DOHH2 (cell line): ENCODE measurements at regions not wholly inside any gene's neighbourhood (a gene's known extent, or its start where the extent isn't known, plus 50 kb on each side); places are given as distances from the start of the nearest gene placed in this dataset.

Source experiments
- EZH2phosphoT487 ChIP-seq: fragments of 200-600 bp; sonication (generic); IDR thresholded peaks from 2 replicates; pipeline ENCODE4 v1.6.1; 2017; ENCODE audit warnings: borderline replicate concordance, mild to moderate bottlenecking, antibody characterized with exemption, low read length, moderate library complexity, mixed read lengths
- TF ChIP-seq, protein P1 (sequence below): fragments of 200-600 bp; sonication (generic); IDR thresholded peaks from one replicate; pipeline ENCODE4 v1.5.1; 2014; ENCODE audit warnings: antibody characterized with exemption, mild to moderate bottlenecking, low read depth, low read length; ENCODE audit not compliant: poor library complexity, severe bottlenecking

DNA sequence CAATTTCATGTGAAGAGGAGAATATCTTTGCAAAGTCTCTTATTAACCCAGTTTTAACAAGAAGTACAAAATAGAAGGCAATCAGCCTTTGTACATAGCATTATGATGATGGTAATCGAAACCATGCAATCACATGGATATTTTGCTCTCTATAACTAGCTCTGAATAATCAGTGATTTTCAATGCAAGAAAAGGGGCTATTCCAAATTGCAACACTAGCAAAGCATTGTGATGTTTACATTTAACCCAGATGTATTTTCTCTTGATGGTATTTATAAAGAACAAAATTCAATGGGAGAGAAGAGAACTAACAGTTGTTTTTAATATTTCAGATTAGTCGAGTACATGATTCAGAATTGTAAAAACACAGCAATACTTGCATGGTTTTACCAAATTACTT is 437.5 kb upstream of the DMAC1 start:
- TF ChIP-seq, protein P1, sequence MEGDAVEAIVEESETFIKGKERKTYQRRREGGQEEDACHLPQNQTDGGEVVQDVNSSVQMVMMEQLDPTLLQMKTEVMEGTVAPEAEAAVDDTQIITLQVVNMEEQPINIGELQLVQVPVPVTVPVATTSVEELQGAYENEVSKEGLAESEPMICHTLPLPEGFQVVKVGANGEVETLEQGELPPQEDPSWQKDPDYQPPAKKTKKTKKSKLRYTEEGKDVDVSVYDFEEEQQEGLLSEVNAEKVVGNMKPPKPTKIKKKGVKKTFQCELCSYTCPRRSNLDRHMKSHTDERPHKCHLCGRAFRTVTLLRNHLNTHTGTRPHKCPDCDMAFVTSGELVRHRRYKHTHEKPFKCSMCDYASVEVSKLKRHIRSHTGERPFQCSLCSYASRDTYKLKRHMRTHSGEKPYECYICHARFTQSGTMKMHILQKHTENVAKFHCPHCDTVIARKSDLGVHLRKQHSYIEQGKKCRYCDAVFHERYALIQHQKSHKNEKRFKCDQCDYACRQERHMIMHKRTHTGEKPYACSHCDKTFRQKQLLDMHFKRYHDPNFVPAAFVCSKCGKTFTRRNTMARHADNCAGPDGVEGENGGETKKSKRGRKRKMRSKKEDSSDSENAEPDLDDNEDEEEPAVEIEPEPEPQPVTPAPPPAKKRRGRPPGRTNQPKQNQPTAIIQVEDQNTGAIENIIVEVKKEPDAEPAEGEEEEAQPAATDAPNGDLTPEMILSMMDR, result no peak
- no peak for TF ChIP-seq EZH2phosphoT487
